GM21529 (cell line): ENCODE measurements at regions not wholly inside any gene's neighbourhood (a gene's known extent, or its start where the extent isn't known, plus 50 kb on each side); places are given as distances from the start of the nearest gene placed in this dataset.
"Not testable (repeated sequence)": the region's sequence is repeated elsewhere in the genome, so short reads cannot be mapped to it uniquely, and the experiment has no call there.

Experiments
- ATAC-seq: cut with Tn5 transposase; IDR thresholded peaks from one replicate; pipeline ENCODE4 v1.9.1; 2021; ENCODE audit not compliant: unreplicated experiment

DNA sequence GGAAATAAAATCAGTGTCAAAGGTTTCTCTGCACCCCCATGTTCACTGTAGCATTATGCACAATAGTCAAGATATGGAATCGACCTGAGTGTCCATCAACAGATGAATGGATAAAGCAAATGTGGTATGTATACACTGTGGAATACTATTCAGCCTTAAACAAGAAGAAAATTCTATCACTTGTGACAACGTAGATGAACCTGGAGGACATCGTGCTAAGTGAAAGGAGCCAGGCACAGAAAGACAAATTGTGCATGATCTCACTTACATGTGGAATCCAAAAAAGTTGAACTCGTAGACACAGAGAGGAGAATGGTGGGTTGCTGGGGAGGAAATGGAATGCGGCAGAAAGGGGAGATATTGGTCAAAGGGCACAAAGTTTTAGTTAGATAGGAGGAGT lies 136.3 kb upstream of the ESR1 start:
- ATAC-seq = no peak

- no peak for ATAC-seq
Measured at GRCh38 chr6:151674578-151674977, 132.9 kb upstream of the ESR1 start.

DNA sequence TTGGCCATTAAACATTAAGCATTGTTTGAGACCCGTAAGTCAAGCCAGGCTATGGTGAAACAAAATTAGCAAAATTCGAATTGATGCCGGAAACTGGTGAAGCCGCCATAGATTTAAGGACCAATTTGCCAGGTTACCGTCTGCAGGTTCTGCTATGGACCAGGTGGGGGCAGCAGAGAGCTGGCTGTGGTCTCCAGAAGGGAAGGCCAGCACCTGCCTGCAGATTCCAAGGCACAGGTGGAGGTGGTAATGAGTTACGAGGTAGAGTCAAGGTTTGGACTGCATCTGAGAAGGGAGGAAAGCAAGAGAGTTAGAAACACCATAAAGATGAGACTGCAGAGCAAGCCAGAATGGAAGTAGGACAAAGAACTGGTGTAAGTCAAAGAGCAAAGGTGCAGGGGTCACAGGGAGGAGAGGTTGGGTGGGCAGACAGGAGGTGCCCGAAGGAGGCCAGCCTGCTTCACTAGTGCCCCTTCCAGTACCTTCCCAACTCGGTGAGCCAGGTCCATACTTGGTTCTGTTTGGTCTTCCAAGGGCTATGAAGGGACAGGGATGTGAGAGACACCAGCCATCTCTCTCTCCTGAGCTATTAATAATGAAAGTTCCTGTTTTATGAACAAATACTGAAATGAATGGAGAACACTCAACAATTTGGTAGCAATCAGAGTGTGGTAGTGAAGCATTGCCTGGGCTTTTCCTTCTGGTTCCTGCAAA lies 131.6 kb upstream of the ESR1 start:
- ATAC-seq = peak; percentile 96

GRCh38 chr6:151676460-151676945 lies 131.0 kb upstream of the ESR1 start:
- ATAC-seq = no peak

- ATAC-seq = no peak
Measured at GRCh38 chr6:151677404-151677803, 130.1 kb upstream of the ESR1 start.

- no peak for ATAC-seq
Measured at GRCh38 chr6:151679081-151679480, 128.4 kb upstream of the ESR1 start.

DNA sequence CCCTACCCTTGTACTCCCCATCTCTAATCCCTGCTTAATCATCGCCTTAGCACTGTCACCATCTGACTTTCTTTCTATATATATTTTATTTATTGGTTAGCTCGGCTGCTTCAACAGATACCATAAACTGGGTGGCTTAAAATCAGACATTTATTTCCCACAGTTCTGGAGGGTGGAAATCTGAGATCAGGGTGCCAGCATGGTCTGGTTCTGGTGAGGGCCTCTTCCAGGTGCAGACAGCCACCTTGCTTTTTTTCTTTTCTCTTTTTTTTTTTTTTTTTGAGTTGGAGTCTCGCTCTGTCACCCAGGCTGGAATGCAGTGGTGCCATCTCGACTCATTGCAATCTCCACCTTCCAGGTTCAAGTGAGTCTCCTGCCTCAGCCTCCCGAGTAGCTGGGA lies 127.5 kb upstream of the ESR1 start:
- ATAC-seq = no peak

DNA sequence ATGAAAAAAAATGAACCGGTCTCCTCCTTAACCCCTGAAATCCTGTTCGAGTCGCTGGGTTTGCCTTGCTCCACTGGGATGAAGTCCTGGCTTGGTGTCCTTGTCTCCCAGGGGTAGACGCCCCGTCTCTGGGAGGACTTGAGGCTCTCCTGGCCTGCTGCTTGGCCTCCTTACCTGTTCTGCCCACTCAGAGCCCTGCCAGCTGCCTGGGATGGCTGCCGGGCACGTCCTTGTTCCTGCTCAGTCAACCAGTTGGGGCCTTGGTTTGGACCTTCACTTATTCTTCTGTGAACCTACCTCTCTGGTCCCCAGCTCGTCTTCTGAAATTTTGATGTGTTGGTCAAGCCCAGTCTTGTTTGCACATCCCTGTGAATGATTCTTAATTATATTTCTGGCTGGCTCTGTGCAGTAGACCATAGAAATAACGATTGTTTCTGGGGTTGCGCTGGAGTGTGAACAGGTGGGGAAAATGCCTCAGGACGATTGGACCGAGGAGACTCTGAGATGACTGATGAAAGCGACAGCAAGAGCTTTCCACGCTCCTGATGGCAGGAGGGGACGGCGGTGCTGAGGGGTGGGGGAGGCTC lies 126.5 kb upstream of the ESR1 start:
- no peak for ATAC-seq

DNA sequence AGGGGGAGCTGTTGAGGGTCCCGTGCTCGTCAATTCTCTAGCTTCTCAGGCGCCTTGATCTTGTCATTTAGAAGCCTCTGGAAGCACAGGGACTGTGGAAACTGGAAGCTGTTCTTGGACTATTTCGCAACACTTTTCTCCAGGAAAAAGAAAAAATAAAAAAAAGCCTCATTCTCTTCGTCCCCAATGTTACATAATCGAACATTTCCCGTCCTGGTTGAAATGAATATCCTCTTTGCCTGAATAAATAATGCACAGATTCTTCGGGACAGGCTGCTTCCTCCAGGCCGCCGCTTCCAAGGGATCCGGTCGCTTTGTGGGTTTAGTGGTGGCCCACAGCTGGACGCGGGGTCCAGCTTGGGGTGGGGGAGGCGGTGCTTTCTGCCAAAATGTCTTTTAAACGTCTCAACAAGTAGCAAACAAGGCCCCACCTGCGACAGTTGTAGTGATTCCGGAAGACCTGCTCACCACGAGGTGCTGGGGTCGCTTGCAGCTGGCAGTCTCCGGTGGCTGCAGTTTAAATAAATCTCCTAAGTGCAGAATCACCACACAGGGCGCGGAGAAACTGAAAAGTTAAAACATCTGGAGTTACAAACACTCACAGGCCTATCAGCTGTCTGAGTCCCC lies 125.9 kb upstream of the ESR1 start:
- ATAC-seq = no peak

GRCh38 chr6:151682251-151682650 lies 125.2 kb upstream of the ESR1 start:
- no peak for ATAC-seq

GRCh38 chr6:151682922-151683321 lies 124.6 kb upstream of the ESR1 start:
- no peak for ATAC-seq

GRCh38 chr6:151683381-151683780 lies 124.1 kb upstream of the ESR1 start:
- ATAC-seq = no peak

DNA sequence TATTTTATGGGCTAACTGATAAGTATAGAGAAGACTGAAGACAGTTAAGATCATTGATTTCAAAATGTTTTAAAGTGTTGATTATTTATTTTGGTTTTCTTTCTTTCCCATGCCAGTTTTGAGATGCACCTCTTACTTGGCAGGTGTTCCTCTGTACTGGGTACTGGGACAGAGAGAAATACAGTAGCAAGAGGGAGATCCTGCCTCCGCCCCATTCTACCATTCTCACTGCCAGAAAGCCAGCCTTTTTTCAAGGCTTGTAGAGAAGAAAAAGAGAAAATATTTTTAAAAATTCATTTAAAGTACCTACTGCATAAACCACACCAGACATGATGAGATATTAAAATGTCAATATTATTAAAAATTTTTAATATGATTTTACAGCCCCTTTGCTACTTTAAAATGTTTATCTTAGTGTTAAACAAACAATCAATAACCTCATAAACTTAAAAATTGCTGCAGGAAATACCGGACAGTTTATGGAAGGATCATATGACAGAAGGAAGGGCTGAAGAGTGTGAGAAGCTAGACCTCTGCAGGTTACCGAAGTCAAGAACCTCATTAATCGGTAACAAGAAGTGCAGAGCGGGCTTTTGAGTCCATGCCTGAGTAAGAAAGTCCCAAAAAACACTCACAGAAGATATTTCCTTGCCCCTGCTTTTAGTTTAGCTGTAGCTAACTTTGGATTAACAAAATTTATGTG lies 117.8 kb upstream of the ESR1 start:
- ATAC-seq = no peak

GRCh38 chr6:151690303-151690702 lies 117.2 kb upstream of the ESR1 start:
- ATAC-seq = peak; percentile 32

DNA sequence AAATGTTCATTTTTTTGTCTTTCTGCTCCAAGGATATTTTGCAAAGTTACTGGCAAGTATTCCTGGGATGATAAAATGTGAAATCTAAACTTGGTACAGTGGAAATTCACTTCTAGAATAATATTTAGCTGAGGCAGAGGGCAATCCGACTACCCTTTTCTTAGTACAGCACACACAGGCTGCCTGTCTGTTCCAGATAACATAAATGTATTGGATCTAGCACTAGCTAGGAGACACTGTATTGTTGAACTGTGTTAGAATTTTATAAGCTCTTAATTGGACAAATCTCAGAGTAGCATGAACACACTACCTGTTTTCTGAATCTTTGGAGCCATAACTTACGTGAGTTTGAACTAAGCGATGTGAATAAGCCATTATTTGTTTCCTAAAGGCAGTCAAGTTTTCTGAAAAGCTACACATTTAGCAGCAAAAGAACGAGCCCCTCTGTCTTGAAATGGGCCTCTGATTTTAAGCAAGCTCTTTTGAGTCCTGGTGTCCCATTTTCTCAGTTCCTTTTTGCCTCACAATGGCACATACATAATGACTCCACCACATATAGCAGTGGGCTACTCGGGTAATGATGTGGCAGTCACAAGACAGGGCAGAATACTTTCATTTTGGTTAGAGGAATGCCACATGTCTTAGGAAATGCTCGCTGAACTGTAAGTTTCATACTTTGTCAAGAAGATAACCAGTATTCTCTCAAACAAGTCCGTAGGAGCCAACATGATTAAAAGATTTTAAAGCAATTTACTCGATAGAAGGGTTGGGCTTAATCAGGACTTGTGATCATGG lies 116.5 kb upstream of the ESR1 start:
- peak; percentile 96 for ATAC-seq

- ATAC-seq = no peak
Measured at GRCh38 chr6:151692216-151692615, 115.3 kb upstream of the ESR1 start.

- no peak for ATAC-seq
Measured at GRCh38 chr6:151693366-151693765, 114.1 kb upstream of the ESR1 start.

DNA sequence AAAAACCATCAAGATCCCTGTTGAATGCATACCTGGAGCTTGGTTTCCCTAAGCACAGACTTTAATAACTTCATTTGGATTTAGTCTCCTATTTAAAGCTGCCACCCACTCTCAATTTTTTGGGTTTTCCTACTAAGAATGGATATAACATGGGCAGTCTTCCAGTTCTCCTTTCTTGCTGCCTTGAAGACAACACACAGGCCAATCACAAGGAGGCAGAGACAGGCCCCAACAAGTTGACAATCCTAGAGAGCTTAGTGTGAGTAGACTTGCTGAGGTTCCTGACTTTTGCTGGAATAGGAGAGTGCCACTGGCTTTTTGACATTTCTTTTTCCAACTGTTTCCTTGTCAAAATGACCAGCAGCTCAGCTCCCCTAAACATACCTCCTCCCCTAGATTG lies 112.3 kb upstream of the ESR1 start:
- no peak for ATAC-seq

DNA sequence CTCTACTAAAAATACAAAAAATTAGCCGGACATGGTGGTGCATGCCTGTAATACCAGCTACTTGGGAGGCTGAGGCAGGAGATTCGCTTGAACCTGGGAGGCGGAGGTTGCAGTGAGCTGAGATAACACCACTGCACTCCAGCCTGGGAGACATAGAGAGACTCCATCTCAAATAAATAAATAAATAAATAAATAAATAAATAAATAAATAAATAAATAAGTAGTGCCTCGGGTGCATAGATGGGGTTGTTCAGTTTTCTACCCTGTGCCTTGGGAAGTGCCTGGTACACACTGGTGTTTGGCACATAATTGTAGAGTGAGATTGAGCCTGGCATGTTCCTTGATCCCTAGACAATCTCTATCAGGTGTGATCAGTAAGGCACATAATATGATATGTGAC lies 111.2 kb upstream of the ESR1 start:
- ATAC-seq = not testable (repeated sequence)

DNA sequence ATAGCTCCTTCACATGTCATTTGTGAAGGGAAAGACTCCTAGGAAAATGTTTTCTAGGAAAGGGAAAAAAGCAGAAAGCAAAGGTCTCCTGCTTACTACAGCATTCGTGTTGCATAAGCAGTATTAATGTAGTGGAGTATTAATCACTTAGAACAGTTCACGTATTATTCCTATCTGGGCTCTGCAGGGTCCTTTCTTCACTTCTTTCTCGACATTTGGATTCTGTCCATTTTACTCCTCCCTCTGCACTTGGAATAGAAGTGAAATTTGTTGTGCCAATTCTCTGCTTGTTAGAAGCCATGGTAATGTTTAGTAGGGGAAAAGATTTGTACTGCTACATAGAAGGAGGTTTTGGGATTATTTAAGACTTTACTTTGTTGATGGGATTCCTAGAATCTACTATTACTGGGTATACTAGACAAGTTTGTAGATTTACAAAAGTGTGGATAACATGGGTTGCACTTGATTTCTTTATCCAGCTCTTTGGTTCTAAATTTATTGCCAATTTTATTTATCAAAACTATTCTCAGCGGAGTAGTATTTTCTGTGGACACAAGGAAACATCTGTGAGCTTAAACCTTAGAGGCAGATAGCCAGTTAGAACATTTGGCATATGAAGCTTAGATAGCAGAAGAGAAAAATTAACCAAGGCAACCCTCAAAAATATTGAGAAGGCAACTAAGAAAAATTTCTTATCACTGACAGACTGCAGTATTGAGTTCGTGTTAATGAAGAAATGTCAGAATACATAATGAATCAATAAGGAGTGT lies 108.4 kb upstream of the ESR1 start:
- no peak for ATAC-seq
